Endothelial cell of umbilical vein (primary cell): ENCODE measurements at regions not wholly inside any gene's neighbourhood (a gene's known extent, or its start where the extent isn't known, plus 50 kb on each side); places are given as distances from the start of the nearest gene placed in this dataset.
A peak's percentile ranks its signal among the peaks of the same experiment; 100 is the strongest.

Experiments used
- BruUV-seq: library from RNA; stranded (reverse); fragments of 400-500 nt; replicated peaks from 2 replicates; lab custom pipeline; 2021; lab: Mats Ljungman, UMichigan
- CTCF ChIA-PET: fragments of 300-600, 350-600 bp; sonication (Branson Sonifier 250); formaldehyde crosslinking; loops from one replicate; lab custom pipeline; 2021; ENCODE audit warnings: antibody characterized with exemption, inconsistent platforms; lab: Charles Lee
- POLR2A ChIA-PET: fragments of 300-600, 350-600 bp; sonication (Branson Sonifier 250); formaldehyde crosslinking; loops from one replicate; lab custom pipeline; 2021; ENCODE audit warnings: antibody characterized with exemption, inconsistent platforms; lab: Charles Lee
- DNase-seq: peaks from one replicate; pipeline ENCODE4 v3.0.0-alpha.2; 2011; ENCODE audit warnings: low read depth, low spot score
- FAIRE-seq: peaks from 2 replicates; lab custom pipeline; 2011; peaks lifted over from hg19 to GRCh38; lab: Jason Lieb, UNC
- H2AFZ ChIP-seq: 2 replicates; pipeline ENCODE4 v1.6.0; 2012; ENCODE audit warnings: low read depth, low read length, control low read depth, inconsistent platforms
- H3K27ac ChIP-seq: 2 replicates; pipeline ENCODE4 v1.5.1; 2011; ENCODE audit warnings: low read depth, mild to moderate bottlenecking, control low read depth, low read length, moderate library complexity; ENCODE audit not compliant: insufficient read depth
- H3K27me3 ChIP-seq, 2 experiments: 2 replicates each; pipeline versions ENCODE4 v1.6.0 to v1.6.1; 2011; ENCODE audit warnings: low read length in 2 of 2, mixed read lengths in 1 of 2; ENCODE audit not compliant: control insufficient read depth in 2 of 2, insufficient read depth in 2 of 2
- H3K36me3 ChIP-seq, 2 experiments: 2 replicates in 1 of 2; 3 replicates in 1 of 2; pipeline ENCODE4 v1.5.1; 2011; ENCODE audit warnings: low read length in 2 of 2, mild to moderate bottlenecking in 1 of 2, moderate library complexity in 1 of 2; ENCODE audit not compliant: control insufficient read depth in 2 of 2, insufficient read depth in 2 of 2; ENCODE audit errors: extremely low read depth in 1 of 2
- H3K4me1 ChIP-seq: 3 replicates; pipeline ENCODE4 v1.5.1; 2011; ENCODE audit warnings: mild to moderate bottlenecking, low read length; ENCODE audit not compliant: control insufficient read depth, insufficient read depth; ENCODE audit errors: extremely low read depth
- H3K4me2 ChIP-seq: 2 replicates; pipeline ENCODE4 v1.6.1; 2011; ENCODE audit warnings: low read length, control low read depth, mixed read lengths; ENCODE audit not compliant: insufficient read depth
- H3K4me3 ChIP-seq, 3 experiments: fragments of 200-600 bp in 1 of 3; sonication (generic), shearing (Covaris generic) in 1 of 3; replicated peaks in 1 of 3; 2 replicates each; pipeline ENCODE4 v1.5.1; 2011 to 2016; ENCODE audit warnings: control low read depth in 3 of 3, low read length in 3 of 3, mild to moderate bottlenecking in 2 of 3, inconsistent platforms in 1 of 3, low read depth in 1 of 3, moderate library complexity in 1 of 3; ENCODE audit not compliant: insufficient read depth in 1 of 3
- H3K79me2 ChIP-seq: 2 replicates; pipeline ENCODE4 v1.6.0; 2012; ENCODE audit warnings: low read length, inconsistent platforms; ENCODE audit not compliant: control insufficient read depth, insufficient read depth
- H3K9ac ChIP-seq: replicated peaks from 2 replicates; pipeline ENCODE3; 2011; ENCODE audit warnings: low read length, control low read depth; ENCODE audit not compliant: insufficient read depth; ENCODE audit errors: extremely low read depth
- H3K9me1 ChIP-seq: replicated peaks from 3 replicates; pipeline ENCODE4 v1.6.0; 2011; ENCODE audit warnings: mild to moderate bottlenecking, low read length; ENCODE audit not compliant: control insufficient read depth, insufficient read depth; ENCODE audit errors: extremely low read depth
- H3K9me3 ChIP-seq: replicated peaks from 2 replicates; pipeline ENCODE4 v1.5.1; 2012; ENCODE audit warnings: low read length, inconsistent platforms; ENCODE audit not compliant: control insufficient read depth, insufficient read depth
- H4K20me1 ChIP-seq: replicated peaks from 2 replicates; pipeline ENCODE3; 2011; ENCODE audit warnings: mild to moderate bottlenecking, low read length; ENCODE audit not compliant: control insufficient read depth, insufficient read depth; ENCODE audit errors: extremely low read depth
- EZH2 ChIP-seq: IDR thresholded peaks from 2 replicates; pipeline ENCODE4 v1.6.1; 2012; ENCODE audit warnings: borderline replicate concordance, low read depth, mild to moderate bottlenecking, moderate library complexity, low read length, inconsistent platforms; ENCODE audit not compliant: severe bottlenecking
- FOS ChIP-seq: IDR thresholded peaks from 2 replicates; pipeline ENCODE4 v1.6.1; 2011; ENCODE audit warnings: mild to moderate bottlenecking, low read length, moderate library complexity, borderline replicate concordance; ENCODE audit not compliant: insufficient read depth
- GATA2 ChIP-seq: IDR thresholded peaks from 2 replicates; pipeline ENCODE4 v1.7.0; 2011; ENCODE audit warnings: low read depth, mild to moderate bottlenecking, moderate library complexity, mixed read lengths, low read length; ENCODE audit not compliant: insufficient read length, insufficient read depth
- JUN ChIP-seq: IDR thresholded peaks from 2 replicates; pipeline ENCODE4 v1.6.1; 2011; ENCODE audit warnings: borderline replicate concordance, low read depth; ENCODE audit not compliant: insufficient read length, insufficient read depth
- MAX ChIP-seq: IDR thresholded peaks from 2 replicates; pipeline ENCODE4 v1.6.1; 2011; ENCODE audit not compliant: insufficient read depth, insufficient read length
- MYC ChIP-seq: IDR thresholded peaks from one replicate; pipeline ENCODE4 v1.6.1; 2011; ENCODE audit warnings: mild to moderate bottlenecking, low read depth, low read length
- POLR2A ChIP-seq: IDR thresholded peaks from 2 replicates; pipeline ENCODE4 v1.6.1; 2012; ENCODE audit warnings: low read depth, mild to moderate bottlenecking, control low read depth, low read length
- POLR2AphosphoS5 ChIP-seq: IDR thresholded peaks from 2 replicates; pipeline ENCODE4 v1.6.1; 2012; ENCODE audit warnings: low read depth, mild to moderate bottlenecking, control low read depth, low read length, moderate library complexity; ENCODE audit not compliant: insufficient read depth
- dilution Hi-C: fragments of 300-500 bp; cut with MboI; formaldehyde crosslinking; loops from one replicate; pipeline ENCODE4 v1.15.0; 2019; ENCODE audit warnings: low sequenced_read_pairs; ENCODE audit not compliant: extremely low pct_ligation_motif_present
- intact Hi-C: fragments of 100-400 bp; cut with micrococcal nuclease; formaldehyde crosslinking; loops from one replicate; pipeline ENCODE4 v1.10.0; 2022
- TF ChIP-seq, protein P1 (sequence below), 2 donors: IDR thresholded peaks; 1 replicate in 1 of 2; 2 replicates in 1 of 2; pipeline ENCODE4 v1.5.1; 2011; ENCODE audit warnings: low read length in 2 of 2, mild to moderate bottlenecking in 2 of 2, moderate library complexity in 2 of 2, control low read depth in 1 of 2, inconsistent platforms in 1 of 2, low read depth in 1 of 2; ENCODE audit not compliant: insufficient read depth in 1 of 2; ENCODE audit errors: extremely low read depth in 1 of 2

- TF ChIP-seq MYC (no peak), POLR2A (no peak), GATA2 (no peak)
- Histone ChIP-seq H3K4me1 (peaks cover 13% of the 10 kb centered on the region), H3K27me3 (no peaks in the 10 kb centered on the region), H3K4me2 (peak overlapping the region; percentile 32), H3K27ac (peak overlapping the region; percentile 76), H2AFZ (no peak overlapping the region), H4K20me1 (no peaks in the 10 kb centered on the region), H3K4me3 (no peak overlapping the region), H3K9me3 (no peaks in the 10 kb centered on the region), H3K36me3 (no peaks in the 10 kb centered on the region), H3K9ac (peak overlapping the region; percentile 25), H3K9me1 (no peaks in the 10 kb centered on the region), H3K79me2 (no peaks in the 10 kb centered on the region)
- ChIA-PET POLR2A (no interaction called here), CTCF (interaction anchor here (1.2 kb wide), 1 partner anchor 15 kb away, joined by 3 read pairs; no protein-coding TSS in a partner anchor)
- intact Hi-C loops (no loop called here), dilution Hi-C loops (no loop called here)
- DNase-seq (peak; percentile 32), FAIRE-seq (no peak)
- no TSS peak for BruUV-seq
Measured at GRCh38 chr2:189952536-189953109, 109.9 kb downstream of the MSTN start.

DNA sequence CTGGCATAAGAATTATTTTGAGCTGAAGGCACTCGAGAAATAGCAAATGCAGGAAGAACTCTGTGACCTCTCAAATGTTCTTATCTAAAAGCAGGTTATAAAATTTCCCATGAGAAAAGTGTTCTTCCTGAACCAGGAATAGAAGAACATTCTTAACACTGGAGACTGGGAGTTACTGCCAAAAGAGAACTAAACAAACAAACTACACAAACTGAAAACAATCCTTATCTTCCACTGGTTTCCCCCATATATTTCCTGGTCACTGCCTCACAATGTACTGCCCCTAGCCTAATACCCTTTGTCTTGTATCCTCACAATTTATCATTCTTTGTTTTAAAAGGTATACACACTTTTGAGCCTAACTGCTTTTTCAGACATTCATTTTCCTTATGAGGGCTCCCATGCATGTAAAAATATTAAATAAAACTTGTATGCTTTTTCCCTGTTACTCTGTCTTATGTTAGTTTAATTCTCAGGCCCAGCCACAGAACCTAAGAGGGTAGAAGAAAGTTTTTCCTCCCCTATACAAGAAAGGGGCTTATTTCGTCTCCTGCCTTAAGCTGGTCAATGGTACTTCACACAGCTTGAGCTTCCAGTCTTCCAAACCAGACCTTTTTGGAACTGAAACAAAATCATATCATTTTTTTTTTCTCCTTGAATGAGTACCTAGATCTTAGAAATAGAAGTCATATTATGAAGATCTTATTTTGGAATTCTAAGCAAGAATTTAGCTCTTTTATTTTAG lies 110.6 kb downstream of the MSTN start:
- Histone ChIP-seq H3K4me2 (peak overlapping the region; percentile 32), H3K9ac (peak overlapping the region; percentile 25), H3K36me3 (no peaks in the 10 kb centered on the region), H3K9me1 (no peaks in the 10 kb centered on the region), H4K20me1 (no peaks in the 10 kb centered on the region), H3K9me3 (no peaks in the 10 kb centered on the region), H3K4me1 (peaks cover 13% of the 10 kb centered on the region), H2AFZ (no peak overlapping the region), H3K27me3 (no peaks in the 10 kb centered on the region), H3K27ac (peak overlapping the region; percentile 76), H3K79me2 (no peaks in the 10 kb centered on the region), H3K4me3 (no peak overlapping the region)
- intact Hi-C loops (loop anchor here (1.0 kb wide), 1 partner anchor 108 kb away; no protein-coding TSS in a partner anchor), dilution Hi-C loops (no loop called here)
- TF ChIP-seq JUN (peak; percentile 51), FOS (no peak), POLR2A (peak; percentile 68), EZH2 (no peak), MAX (no peak), POLR2AphosphoS5 (peak; percentile 59), GATA2 (peak; percentile 73), MYC (no peak)
- TF ChIP-seq, protein P1, sequence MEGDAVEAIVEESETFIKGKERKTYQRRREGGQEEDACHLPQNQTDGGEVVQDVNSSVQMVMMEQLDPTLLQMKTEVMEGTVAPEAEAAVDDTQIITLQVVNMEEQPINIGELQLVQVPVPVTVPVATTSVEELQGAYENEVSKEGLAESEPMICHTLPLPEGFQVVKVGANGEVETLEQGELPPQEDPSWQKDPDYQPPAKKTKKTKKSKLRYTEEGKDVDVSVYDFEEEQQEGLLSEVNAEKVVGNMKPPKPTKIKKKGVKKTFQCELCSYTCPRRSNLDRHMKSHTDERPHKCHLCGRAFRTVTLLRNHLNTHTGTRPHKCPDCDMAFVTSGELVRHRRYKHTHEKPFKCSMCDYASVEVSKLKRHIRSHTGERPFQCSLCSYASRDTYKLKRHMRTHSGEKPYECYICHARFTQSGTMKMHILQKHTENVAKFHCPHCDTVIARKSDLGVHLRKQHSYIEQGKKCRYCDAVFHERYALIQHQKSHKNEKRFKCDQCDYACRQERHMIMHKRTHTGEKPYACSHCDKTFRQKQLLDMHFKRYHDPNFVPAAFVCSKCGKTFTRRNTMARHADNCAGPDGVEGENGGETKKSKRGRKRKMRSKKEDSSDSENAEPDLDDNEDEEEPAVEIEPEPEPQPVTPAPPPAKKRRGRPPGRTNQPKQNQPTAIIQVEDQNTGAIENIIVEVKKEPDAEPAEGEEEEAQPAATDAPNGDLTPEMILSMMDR (IDR thresholded peaks at IDR 0.05; ENCODE audit: extremely low read depth in 1 of 2, insufficient read depth in 1 of 2, low read depth in 1 of 2, low read length in 2 of 2) = no peak
- FAIRE-seq = peak; percentile 92
- ChIA-PET CTCF (interaction anchor here (1.2 kb wide), 1 partner anchor 15 kb away, joined by 3 read pairs; no protein-coding TSS in a partner anchor), POLR2A (no interaction called here)
- peak; percentile 91 for DNase-seq
- BruUV-seq = no TSS peak
